CD4-positive, alpha-beta T cell treated with Interferon gamma for 1 hour (primary cell): ENCODE measurements at regions not wholly inside any gene's neighbourhood (a gene's known extent, or its start where the extent isn't known, plus 50 kb on each side); places are given as distances from the start of the nearest gene placed in this dataset.

Experiments used
- DNase-seq: peaks from one replicate; pipeline ENCODE4 v3.0.0-alpha.2; 2020

DNA sequence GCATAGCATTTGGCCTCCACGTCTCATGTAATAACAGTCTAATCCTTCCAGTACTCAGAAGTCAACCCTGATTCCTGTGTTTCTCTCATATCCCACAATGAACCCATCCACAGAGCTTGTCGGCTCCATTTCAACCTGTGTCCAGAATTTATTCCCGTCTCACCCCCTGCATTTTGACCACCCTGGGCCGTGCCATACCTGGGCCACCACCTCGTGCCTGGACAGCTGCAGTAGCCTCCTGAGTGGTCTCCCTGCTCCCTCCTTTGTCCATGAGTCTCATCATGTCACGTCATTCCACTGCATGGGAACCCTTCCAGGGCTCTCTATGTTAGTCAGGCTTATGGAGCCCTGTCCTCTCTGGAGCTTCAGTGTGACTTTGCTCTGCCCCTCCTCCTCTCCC lies 670.6 kb downstream of the PTPRU start:
- no peak for DNase-seq

DNA sequence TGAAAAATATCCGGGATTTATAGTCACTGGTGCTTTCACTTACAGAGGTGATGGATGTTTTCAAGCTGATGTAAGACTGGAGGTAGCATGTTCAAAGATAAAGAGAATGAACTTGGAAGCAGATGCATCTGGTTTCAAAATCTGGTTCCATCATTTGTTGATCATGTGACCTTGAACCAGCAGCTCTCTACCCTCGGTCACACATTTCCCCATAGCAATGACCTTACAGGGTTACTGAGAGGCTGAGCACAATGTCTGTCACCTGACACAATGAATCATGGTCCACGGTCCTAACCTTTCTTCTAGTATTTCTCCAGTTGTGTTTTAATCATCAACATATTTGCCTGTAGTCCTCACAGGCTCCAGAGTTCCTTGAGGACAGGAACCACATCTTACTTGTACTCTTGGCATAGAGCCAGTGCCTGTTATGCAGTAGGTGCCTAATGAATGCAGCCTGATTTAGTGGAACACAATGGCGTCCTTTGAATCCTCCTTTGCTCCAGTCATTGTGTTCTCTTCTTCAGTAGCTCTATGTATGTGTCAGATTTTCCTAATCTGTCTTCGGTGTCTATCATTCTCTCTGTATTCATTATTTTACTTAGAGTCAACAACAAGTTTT lies 667.3 kb downstream of the PTPRU start:
- DNase-seq, result no peak

GRCh38 chr1:29901624-29902325 lies 665.5 kb downstream of the PTPRU start:
- DNase-seq, result no peak

DNA sequence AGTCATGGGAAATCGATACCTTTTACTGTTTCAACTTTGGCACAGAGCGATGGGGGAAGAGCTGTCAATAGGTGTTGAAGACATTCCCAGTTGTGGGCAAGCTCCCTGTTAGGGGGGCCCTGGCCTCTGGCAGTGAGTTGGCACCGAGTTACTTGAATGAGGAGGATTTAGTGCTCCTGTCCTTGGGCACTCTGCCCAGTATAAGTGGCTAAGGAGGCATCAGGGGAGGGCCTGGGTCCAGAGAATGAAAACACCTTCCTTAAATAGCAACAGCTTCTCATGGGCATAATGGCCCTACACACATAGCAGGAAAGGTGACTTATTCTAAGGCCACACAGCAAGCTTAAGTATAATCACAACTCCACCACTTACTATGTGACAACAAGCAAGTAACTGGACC lies 664.4 kb downstream of the PTPRU start:
- no peak for DNase-seq

GRCh38 chr1:29900104-29900679 lies 663.9 kb downstream of the PTPRU start:
- DNase-seq, result no peak

DNA sequence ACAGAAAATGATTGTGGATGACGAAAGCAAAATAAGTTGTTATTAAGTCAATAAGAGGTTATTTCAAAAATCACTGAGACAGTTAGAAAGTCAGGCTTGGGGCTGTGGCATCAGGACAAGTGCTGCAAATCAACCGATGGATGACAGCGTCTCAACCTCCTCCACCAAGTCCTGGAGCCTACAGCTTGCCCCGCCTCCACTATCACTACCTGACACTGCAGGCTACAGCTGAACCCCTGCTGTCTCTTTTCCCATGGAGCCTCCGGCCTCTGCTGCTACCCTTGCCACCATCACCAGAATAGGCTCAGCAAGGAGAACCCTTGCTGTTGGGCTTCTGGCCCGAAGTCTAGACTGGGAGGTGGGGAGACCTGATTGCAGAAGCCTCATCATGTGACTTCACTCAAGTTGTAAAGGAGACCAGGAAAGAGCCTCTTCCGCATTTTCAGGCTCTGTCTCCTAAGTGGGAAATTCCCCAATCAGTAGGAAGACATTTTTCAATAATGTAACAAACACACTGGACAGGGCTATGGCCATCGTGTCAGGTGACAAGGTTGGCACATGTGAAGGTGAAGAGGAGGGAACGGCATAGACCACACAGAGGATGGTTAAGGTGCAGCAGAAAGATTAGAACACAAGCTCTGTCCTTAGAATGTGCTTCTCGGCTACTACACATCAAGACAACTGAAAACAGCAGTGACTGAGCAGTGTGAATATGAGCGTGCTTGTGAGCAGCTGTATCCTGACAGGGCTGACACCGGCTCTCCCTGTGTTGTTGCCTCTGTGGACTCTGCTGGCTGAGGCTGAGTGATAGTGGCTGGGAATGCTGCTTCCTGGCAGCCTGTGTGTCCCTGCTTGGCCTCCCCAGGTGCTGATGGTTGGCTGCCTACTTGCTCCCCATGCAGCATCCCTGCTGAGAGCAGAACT lies 660.7 kb downstream of the PTPRU start:
- no peak for DNase-seq

- no peak for DNase-seq
These were observed 660.0 kb downstream of the PTPRU start for GRCh38 chr1:29896300-29896699.

GRCh38 chr1:29895201-29895600 lies 658.9 kb downstream of the PTPRU start:
- no peak for DNase-seq

GRCh38 chr1:29894311-29894710 lies 658.0 kb downstream of the PTPRU start:
- no peak for DNase-seq

GRCh38 chr1:29893806-29894205 lies 657.5 kb downstream of the PTPRU start:
- DNase-seq, result no peak

GRCh38 chr1:29893046-29893723 lies 656.9 kb downstream of the PTPRU start:
- DNase-seq, result no peak

DNA sequence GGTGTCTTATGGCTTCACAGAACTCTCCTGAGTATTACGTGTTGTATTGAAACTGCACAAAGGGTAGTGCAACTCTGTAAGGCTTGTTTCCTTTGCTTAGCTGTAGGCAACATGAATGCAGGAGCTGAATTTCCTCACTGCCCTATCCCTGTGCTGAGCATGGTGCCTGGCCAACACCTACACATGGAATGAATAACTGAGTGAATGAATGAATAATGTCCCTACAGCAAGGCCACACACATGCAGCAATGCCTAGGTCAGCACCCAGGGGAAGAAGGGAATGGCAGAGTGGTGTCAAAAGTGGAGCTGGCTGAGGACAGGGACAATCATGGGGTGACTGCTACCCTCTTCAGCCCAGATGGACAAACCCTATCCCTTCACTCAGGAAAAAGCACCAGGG lies 655.9 kb downstream of the PTPRU start:
- DNase-seq, result no peak

GRCh38 chr1:29890201-29890959 lies 654.1 kb downstream of the PTPRU start:
- no peak for DNase-seq

- no peak for DNase-seq
These were observed 653.5 kb downstream of the PTPRU start for GRCh38 chr1:29889776-29890175.

DNA sequence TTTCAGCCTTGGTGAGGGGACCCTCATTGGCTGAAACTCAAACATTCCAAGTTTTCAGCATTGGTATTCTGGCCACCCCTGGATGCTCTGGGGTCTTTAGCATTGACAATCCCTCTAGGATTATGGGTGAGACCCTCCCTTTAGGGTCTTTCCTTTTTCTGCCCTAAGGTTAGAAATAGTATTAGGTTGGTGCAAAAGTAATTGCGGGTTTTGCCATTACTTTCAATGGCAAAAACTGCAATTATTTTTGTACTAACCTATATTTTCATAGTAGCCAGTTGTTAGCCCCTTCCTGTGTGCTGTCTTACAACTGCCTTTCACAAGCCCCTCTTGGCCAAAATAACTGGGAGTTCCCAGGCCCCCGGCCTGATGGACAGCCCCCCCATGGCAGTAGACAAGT lies 648.4 kb downstream of the PTPRU start:
- no peak for DNase-seq

GRCh38 chr1:29883986-29884385 lies 647.7 kb downstream of the PTPRU start:
- DNase-seq, result no peak

GRCh38 chr1:29883411-29883832 lies 647.1 kb downstream of the PTPRU start:
- no peak for DNase-seq

DNA sequence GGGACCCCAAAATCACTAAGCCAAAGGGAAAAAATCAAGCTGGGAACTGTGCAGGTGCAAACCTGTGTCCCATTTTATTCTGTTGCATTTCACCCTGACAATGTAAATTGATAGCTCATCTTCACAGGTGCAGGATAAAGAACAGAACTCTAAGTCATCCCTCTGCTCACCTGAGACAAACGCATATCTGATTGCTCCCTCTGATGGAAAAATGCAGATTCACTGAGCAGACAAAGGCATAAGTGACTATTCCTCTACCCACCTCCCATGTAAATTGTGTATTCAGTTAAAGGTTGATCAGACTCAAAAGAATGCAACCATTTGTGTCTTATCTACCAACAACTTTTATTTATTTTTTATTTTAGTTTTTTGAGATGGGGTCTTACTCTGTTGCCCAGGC lies 644.2 kb downstream of the PTPRU start:
- DNase-seq, result no peak

DNA sequence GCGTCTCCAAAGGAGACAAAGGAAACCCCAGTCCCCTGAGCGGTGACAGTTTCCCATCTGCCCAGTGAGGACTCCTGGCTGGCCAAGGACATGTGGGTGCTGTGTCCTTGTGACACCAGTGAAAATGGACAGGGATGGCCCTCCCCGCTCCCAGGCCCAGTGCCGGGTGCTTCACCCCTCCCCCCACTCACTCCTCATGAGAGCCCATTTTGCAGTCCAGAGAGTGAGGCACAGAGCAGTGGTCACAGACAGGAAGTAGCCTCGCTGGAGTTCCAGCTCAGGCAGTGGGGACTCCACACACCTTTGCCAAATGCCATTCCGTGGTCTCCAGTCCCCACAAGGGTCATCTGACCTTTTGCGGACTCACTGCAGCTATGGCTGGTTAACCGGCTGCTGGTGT lies 642.9 kb downstream of the PTPRU start:
- no peak for DNase-seq

DNA sequence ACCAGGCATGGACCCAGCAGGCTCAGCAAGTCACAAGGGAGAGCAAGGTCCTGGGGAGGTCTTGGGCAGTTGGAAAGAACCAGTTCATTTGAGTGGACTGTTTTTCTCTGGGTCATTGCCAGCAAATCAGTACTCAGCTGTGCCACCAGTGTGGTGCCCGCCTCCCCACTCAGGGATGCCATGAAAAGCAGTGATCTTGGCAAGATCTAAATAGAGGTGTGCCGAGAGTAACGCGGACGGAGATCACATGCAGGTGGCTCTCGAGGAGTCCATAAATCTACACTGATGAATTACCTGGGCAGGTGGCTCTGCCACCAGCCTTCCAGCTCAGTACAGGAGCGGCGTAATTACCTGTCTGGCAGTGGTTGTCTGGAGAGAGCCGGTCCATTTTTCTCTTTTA lies 642.2 kb downstream of the PTPRU start:
- no peak for DNase-seq

DNA sequence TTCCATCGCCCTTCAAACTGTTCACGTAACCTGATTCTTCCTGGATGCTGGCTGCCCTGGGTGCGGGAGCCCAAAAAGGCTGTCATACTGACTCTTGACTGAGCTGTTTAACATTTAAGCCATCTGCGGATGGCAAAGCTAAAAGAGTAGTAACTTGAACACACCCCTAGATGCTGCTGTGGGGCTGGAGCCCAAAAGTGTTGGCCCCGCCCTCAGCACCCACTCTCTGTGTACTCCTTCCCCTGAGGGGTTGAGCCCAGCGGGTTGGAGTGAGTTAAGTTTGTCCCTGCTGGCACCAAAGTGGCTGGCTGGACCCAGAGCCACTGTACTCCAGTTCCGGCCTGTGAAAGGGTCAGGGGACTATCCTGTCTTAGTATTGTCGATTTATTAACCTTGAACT lies 640.6 kb downstream of the PTPRU start:
- no peak for DNase-seq

DNA sequence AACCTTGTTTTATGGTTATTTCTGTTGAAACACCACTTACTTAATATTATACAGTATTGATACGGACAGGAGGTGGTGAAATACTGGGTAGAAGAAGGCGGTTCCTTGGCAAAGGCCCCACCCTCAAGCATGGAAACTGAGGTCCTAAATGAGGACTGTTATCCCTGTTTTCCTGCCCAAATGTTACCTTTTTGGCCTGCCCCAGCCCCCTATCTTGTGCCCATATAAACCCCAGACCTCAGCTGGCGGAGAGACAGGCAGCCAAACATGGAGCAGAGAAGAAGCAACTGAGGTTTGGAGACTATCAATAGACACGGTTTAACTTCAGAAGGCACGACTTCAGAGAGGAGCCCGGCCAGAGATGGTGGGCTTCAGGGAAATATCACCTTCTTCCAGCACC lies 640.1 kb downstream of the PTPRU start:
- DNase-seq, result no peak
